HepG2 (cell line): ENCODE measurements at regions not wholly inside any gene's neighbourhood (a gene's known extent, or its start where the extent isn't known, plus 50 kb on each side); places are given as distances from the start of the nearest gene placed in this dataset.

ENCODE experiments used
- ATAC-seq: fragments of 200-7000 bp; cut with Tn5 transposase; 3 replicates; pipeline ENCODE4 v1.9.1; 2020; ENCODE audit warnings: mild to moderate bottlenecking, moderate library complexity
- BruUV-seq: library from RNA; stranded (reverse); fragments of 400-500 nt; replicated peaks from 2 replicates; lab custom pipeline; 2021; lab: Mats Ljungman, UMichigan
- CTCF ChIA-PET: fragments of 300-600 bp; formaldehyde crosslinking; extraction: SDS; loops from one replicate; lab custom pipeline; 2021; ENCODE audit warnings: low total read pairs, inconsistent platforms, low intra/inter-chr PET ratio; lab: Yijun Ruan, JAX
- POLR2A ChIA-PET: fragments of 350-600 bp; sonication (Branson Sonifier 250); formaldehyde crosslinking; loops from one replicate; lab custom pipeline; 2020; ENCODE audit warnings: antibody characterized with exemption, inconsistent platforms; lab: Yijun Ruan, JAX
- DNase-seq: peaks from one replicate; pipeline ENCODE4 v3.0.0-alpha.2; 2015; ENCODE audit warnings: low spot score
- FAIRE-seq: peaks from 3 replicates; lab custom pipeline; 2011; peaks lifted over from hg19 to GRCh38; lab: Jason Lieb, UNC
- H2AFZ ChIP-seq: one replicate; pipeline ENCODE4 v1.6.1; 2011; ENCODE audit warnings: low read length, inconsistent platforms
- H3K27ac ChIP-seq: fragments of 300-600 bp; 3 replicates; pipeline ENCODE4 v1.8.0; 2011; ENCODE audit warnings: mixed run types, mild to moderate bottlenecking, mixed read lengths, low read length, inconsistent platforms; ENCODE audit not compliant: insufficient read depth; ENCODE audit errors: extremely low read length
- H3K27me3 ChIP-seq, 2 experiments: fragments of 200-600 bp in 1 of 2; 2 replicates in 1 of 2; 3 replicates in 1 of 2; pipeline versions ENCODE4 v1.6.0 to v1.8.0; 2011; ENCODE audit warnings: low read length in 2 of 2, mild to moderate bottlenecking in 2 of 2, moderate library complexity in 2 of 2, inconsistent platforms in 1 of 2; ENCODE audit not compliant: insufficient read depth in 2 of 2, control insufficient read depth in 1 of 2
- H3K36me3 ChIP-seq, 2 experiments: fragments of 200-600 bp in 1 of 2; replicated peaks in 1 of 2; 2 replicates in 1 of 2; 3 replicates in 1 of 2; pipeline versions ENCODE4 v1.5.1 to v1.8.0; 2011; ENCODE audit warnings: low read length in 2 of 2, inconsistent platforms in 1 of 2; ENCODE audit not compliant: insufficient read depth in 2 of 2, control insufficient read depth in 1 of 2
- H3K4me1 ChIP-seq: 2 replicates; pipeline ENCODE4 v1.5.1; 2012; ENCODE audit warnings: low read length, inconsistent platforms; ENCODE audit not compliant: insufficient read depth
- H3K4me2 ChIP-seq: 2 replicates; pipeline ENCODE4 v1.6.0; 2011; ENCODE audit warnings: low read depth, low read length, inconsistent platforms
- H3K4me3 ChIP-seq, 3 experiments: fragments of 200-600 bp in 1 of 3; sonication (generic), shearing (Covaris generic) in 1 of 3; replicated peaks in 1 of 3; 2 replicates each; pipeline ENCODE4 v1.5.1; 2011 to 2016; ENCODE audit warnings: low read length in 3 of 3, inconsistent platforms in 2 of 3, low read depth in 2 of 3, mild to moderate bottlenecking in 2 of 3, control low read depth in 1 of 3, mixed read lengths in 1 of 3; ENCODE audit not compliant: insufficient read depth in 1 of 3
- H3K79me2 ChIP-seq: one replicate; pipeline ENCODE4 v1.6.1; 2011; ENCODE audit warnings: low read length, inconsistent platforms; ENCODE audit not compliant: insufficient read depth
- H3K9ac ChIP-seq: 2 replicates; pipeline ENCODE4 v1.6.0; 2011; ENCODE audit warnings: mild to moderate bottlenecking, low read depth, low read length, inconsistent platforms; ENCODE audit not compliant: insufficient read depth
- H3K9me3 ChIP-seq: 2 replicates; pipeline ENCODE4 v1.5.1; 2012; ENCODE audit warnings: mild to moderate bottlenecking, low read length
- H4K20me1 ChIP-seq: 2 replicates; pipeline ENCODE4 v1.6.0; 2011; ENCODE audit warnings: inconsistent platforms, mild to moderate bottlenecking, low read length, moderate library complexity; ENCODE audit not compliant: insufficient read depth
- CEBPG ChIP-seq: IDR thresholded peaks from 2 replicates; pipeline ENCODE4 v1.6.1; 2016
- HBP1 ChIP-seq: IDR thresholded peaks from 2 replicates; pipeline ENCODE4 v1.6.1; 2016; ENCODE audit warnings: low read depth, control low read depth
- HCFC1 ChIP-seq: fragments of 150-350 bp; IDR thresholded peaks from 2 replicates; pipeline ENCODE4 v1.6.1; 2014; ENCODE audit warnings: low read depth, low read length
- JUND ChIP-seq: sonication (generic); formaldehyde crosslinking; IDR thresholded peaks from 2 replicates; pipeline ENCODE4 v1.8.0; 2022; ENCODE audit warnings: mild to moderate bottlenecking, missing genetic modification reagents
- KLF13 ChIP-seq: sonication (generic); formaldehyde crosslinking; IDR thresholded peaks from 2 replicates; pipeline ENCODE4 v1.4.0; 2020; ENCODE audit warnings: mild to moderate bottlenecking, missing genetic modification reagents
- NFKB2 ChIP-seq: sonication (generic); formaldehyde crosslinking; IDR thresholded peaks from 2 replicates; pipeline ENCODE4 v1.4.0; 2020; ENCODE audit warnings: missing genetic modification reagents, borderline replicate concordance
- NR2F1 ChIP-seq, 2 experiments: fragments of 450-650 bp in 1 of 2; formaldehyde crosslinking in 1 of 2; IDR thresholded peaks; 2 replicates each; pipeline versions ENCODE4 v1.5.0 to v1.6.1; 2016 to 2020; ENCODE audit warnings: mild to moderate bottlenecking in 1 of 2, missing compliant biosample characterization in 1 of 2, missing genetic modification reagents in 1 of 2, moderate library complexity in 1 of 2
- RNF219 ChIP-seq: sonication (generic); formaldehyde crosslinking; IDR thresholded peaks from 2 replicates; pipeline ENCODE4 v1.5.0; 2020; ENCODE audit warnings: mild to moderate bottlenecking, missing genetic modification reagents
- THYN1 ChIP-seq: sonication (generic); formaldehyde crosslinking; IDR thresholded peaks from 2 replicates; pipeline ENCODE4 v1.8.1; 2023; ENCODE audit warnings: low read depth, mild to moderate bottlenecking, moderate library complexity, missing genetic modification reagents, borderline replicate concordance
- ZBTB39 ChIP-seq: sonication (generic); formaldehyde crosslinking; IDR thresholded peaks from 2 replicates; pipeline ENCODE4 v1.5.0; 2020; ENCODE audit warnings: missing genetic modification reagents
- ZNF501 ChIP-seq: sonication (generic); formaldehyde crosslinking; IDR thresholded peaks from 2 replicates; pipeline ENCODE4 v1.5.1; 2020; ENCODE audit warnings: mild to moderate bottlenecking, moderate library complexity, missing genetic modification reagents
- ZNF549 ChIP-seq: sonication (generic); formaldehyde crosslinking; IDR thresholded peaks from 2 replicates; pipeline ENCODE4 v1.5.0; 2020; ENCODE audit warnings: missing genetic modification reagents
- ZNF781 ChIP-seq: sonication (generic); formaldehyde crosslinking; IDR thresholded peaks from 2 replicates; pipeline ENCODE4 v1.5.1; 2020; ENCODE audit warnings: borderline replicate concordance, mild to moderate bottlenecking, missing genetic modification reagents; ENCODE audit errors: not compliant biosample characterization
- ZNF790 ChIP-seq: sonication (generic); formaldehyde crosslinking; IDR thresholded peaks from 2 replicates; pipeline ENCODE4 v1.8.0; 2022; ENCODE audit warnings: missing genetic modification reagents, mild to moderate bottlenecking, borderline replicate concordance
- WGBS: methylation state at CpG from one replicate; pipeline ENCODE4 v1.1.6; 2017; ENCODE audit warnings: low lambda C conversion rate; 5-methylcytosine and 5-hydroxymethylcytosine counted together
- in situ Hi-C: cut with HindIII; loops from 2 replicates; pipeline ENCODE4 v1.10.0; 2017; ENCODE audit warnings: low pct_unique_long_range_greater_than_20kb; ENCODE audit not compliant: extremely low pct_ligation_motif_present
- intact Hi-C: fragments of 100-400 bp; cut with micrococcal nuclease; formaldehyde crosslinking; loops from one replicate; pipeline ENCODE4 v1.10.0; 2022; ENCODE audit not compliant: unreplicated experiment

DNA sequence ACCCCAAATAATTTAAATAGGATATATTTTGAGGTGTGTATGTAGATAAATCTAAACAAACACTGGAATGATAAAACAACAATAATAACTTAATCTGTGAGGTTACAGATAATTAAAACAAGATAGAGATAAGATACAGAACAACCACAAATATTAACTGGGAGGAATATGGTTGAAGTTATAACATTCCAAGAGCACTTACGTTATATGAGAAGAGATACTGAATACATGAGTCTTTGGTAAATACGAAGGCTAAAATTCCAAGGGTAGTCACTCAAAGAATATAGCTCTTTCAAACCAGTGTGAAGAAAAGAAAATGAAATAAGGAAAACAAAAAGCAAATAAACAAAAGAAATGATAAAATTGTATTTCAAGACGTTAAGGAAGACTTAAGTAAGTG is 76.0 kb upstream of the MYO3A start:
- no peaks in the 10 kb centered on the region for H3K4me1 ChIP-seq

More for the DNA sequence above, 76.0 kb upstream of the MYO3A start:
- no peak for DNase-seq
- Histone ChIP-seq H3K9me3 (no peaks in the 10 kb centered on the region), H3K9ac (no peak overlapping the region), H3K36me3 (no peaks in the 10 kb centered on the region), H3K4me3 (no peak overlapping the region), H3K4me2 (no peak overlapping the region), H3K79me2 (no peaks in the 10 kb centered on the region), H2AFZ (no peak overlapping the region), H3K27ac (no peak overlapping the region), H3K27me3 (no peaks in the 10 kb centered on the region), H4K20me1 (no peaks in the 10 kb centered on the region)
- intact Hi-C loops (no loop called here), in situ Hi-C loops (no loop called here)
- ChIA-PET POLR2A (no interaction called here), CTCF (no interaction called here)
- no peak for TF ChIP-seq NR2F1 (CRISPR knock-in tag; IDR thresholded peaks at IDR 0.05)
- no peak for TF ChIP-seq ZNF781 (CRISPR knock-in tag)
- TF ChIP-seq JUND (CRISPR knock-in tag), result no peak
- TF ChIP-seq NFKB2 (CRISPR knock-in tag), result no peak
- TF ChIP-seq ZBTB39 (CRISPR knock-in tag), result no peak
- TF ChIP-seq HBP1 (CRISPR knock-in tag), result no peak
- TF ChIP-seq KLF13 (CRISPR knock-in tag), result no peak
- no peak for TF ChIP-seq ZNF549
- no peak for TF ChIP-seq ZNF501 (CRISPR knock-in tag)
- no peak for TF ChIP-seq ZNF790 (CRISPR knock-in tag)
- no peak for TF ChIP-seq RNF219
- TF ChIP-seq CEBPG (CRISPR knock-in tag), result no peak
- TF ChIP-seq HCFC1, result no peak
- TF ChIP-seq THYN1 (CRISPR knock-in tag), result no peak
- no peak for ATAC-seq
- BruUV-seq, result no TSS peak
- WGBS, result 28% methylated on average over 3 of the region's 3 CpGs
- no peak for FAIRE-seq
